Amniotic epithelial cell (primary cell): ENCODE measurements at regions not wholly inside any gene's neighbourhood (a gene's known extent, or its start where the extent isn't known, plus 50 kb on each side); places are given as distances from the start of the nearest gene placed in this dataset.

Experiments used
- DNase-seq: peaks from one replicate; pipeline ENCODE4 v3.0.0-alpha.2; 2010; ENCODE audit warnings: low read depth

- no peak for DNase-seq
Observed at GRCh38 chr5:68942169-68942568, 151.6 kb upstream of the SLC30A5 start.

GRCh38 chr5:68946728-68947127, 147.1 kb upstream of the SLC30A5 start:
- DNase-seq: no peak

- no peak for DNase-seq
Observed at GRCh38 chr5:68947986-68948385, 145.8 kb upstream of the SLC30A5 start.

GRCh38 chr5:68949256-68949655, 144.6 kb upstream of the SLC30A5 start:
- no peak for DNase-seq

- DNase-seq: no peak
Observed at GRCh38 chr5:68949711-68950110, 144.1 kb upstream of the SLC30A5 start.

- DNase-seq: no peak
Observed at GRCh38 chr5:68950125-68950524, 143.7 kb upstream of the SLC30A5 start.

GRCh38 chr5:68950930-68951329, 142.9 kb upstream of the SLC30A5 start:
- DNase-seq: no peak

GRCh38 chr5:68953231-68953874, 140.5 kb upstream of the SLC30A5 start:
- DNase-seq: no peak

GRCh38 chr5:68953875-68954617, 139.8 kb upstream of the SLC30A5 start:
- DNase-seq: no peak

GRCh38 chr5:68954618-68954910, 139.2 kb upstream of the SLC30A5 start:
- DNase-seq: no peak

GRCh38 chr5:68957591-68957990, 136.2 kb upstream of the SLC30A5 start:
- no peak for DNase-seq

- no peak for DNase-seq
Observed at GRCh38 chr5:68958428-68958827, 135.4 kb upstream of the SLC30A5 start.

GRCh38 chr5:68960456-68960855, 133.4 kb upstream of the SLC30A5 start:
- no peak for DNase-seq

- DNase-seq: no peak
Observed at GRCh38 chr5:68960961-68961360, 132.9 kb upstream of the SLC30A5 start.

- no peak for DNase-seq
Observed at GRCh38 chr5:68961762-68962161, 132.1 kb upstream of the SLC30A5 start.

- DNase-seq: peak; percentile 45
Observed at GRCh38 chr5:68962757-68963484, 130.9 kb upstream of the SLC30A5 start.

- DNase-seq: no peak
Observed at GRCh38 chr5:68964679-68965078, 129.1 kb upstream of the SLC30A5 start.

- DNase-seq: no peak
Observed at GRCh38 chr5:68965926-68966325, 127.9 kb upstream of the SLC30A5 start.

GRCh38 chr5:68966596-68966995, 127.2 kb upstream of the SLC30A5 start:
- DNase-seq: no peak

- DNase-seq: no peak
Observed at GRCh38 chr5:68968429-68968828, 125.4 kb upstream of the SLC30A5 start.

GRCh38 chr5:68970617-68971016, 123.2 kb upstream of the SLC30A5 start:
- no peak for DNase-seq

GRCh38 chr5:68973696-68974095, 120.1 kb upstream of the SLC30A5 start:
- no peak for DNase-seq

- no peak for DNase-seq
Observed at GRCh38 chr5:68983043-68983442, 110.8 kb upstream of the SLC30A5 start.
